Upper lobe of left lung (tissue), 4 donors: ENCODE measurements at regions not wholly inside any gene's neighbourhood (a gene's known extent, or its start where the extent isn't known, plus 50 kb on each side); places are given as distances from the start of the nearest gene placed in this dataset.

Experiments
- CTCF ChIP-seq, 6 experiments: fragments of 450-650 bp in 4 of 6; fragments of 200-600 bp in 2 of 6; sonication (generic) in 2 of 6; IDR thresholded peaks; one replicate each; pipeline ENCODE4 v1.5.1; 2016 to 2019; ENCODE audit warnings: antibody characterized with exemption in 6 of 6
- POLR2AphosphoS5 ChIP-seq, 2 donors: sonication (generic); formaldehyde crosslinking; IDR thresholded peaks; one replicate each; pipeline ENCODE4 v1.5.1; 2017; ENCODE audit warnings: antibody characterized with exemption in 2 of 2

DNA sequence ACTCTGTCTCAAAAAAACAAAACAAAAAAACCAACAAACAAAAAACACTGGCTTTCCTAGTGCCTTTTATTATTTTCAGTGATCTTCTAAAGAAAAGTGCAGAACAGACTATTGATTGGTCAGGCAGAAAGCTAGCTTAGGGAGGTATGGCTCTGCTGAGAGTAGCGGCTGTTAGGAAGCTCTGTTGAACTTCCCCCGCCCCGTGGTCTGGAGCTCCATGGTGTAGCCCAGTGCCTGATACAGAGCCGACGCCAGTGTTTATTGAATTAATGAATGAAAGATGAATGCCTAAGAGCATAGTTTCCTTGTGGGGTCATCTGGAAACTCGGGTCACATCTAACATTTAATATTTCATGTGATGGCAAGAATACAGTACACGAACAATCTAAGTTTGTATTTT, 90.5 kb upstream of the ARMC3 start:
- TF ChIP-seq CTCF (IDR thresholded peaks at IDR 0.05) (no peak), POLR2AphosphoS5 (IDR thresholded peaks at IDR 0.05) (no peak)
